ENCODE measurements at regions not wholly inside any gene's neighbourhood (a gene's known extent, or its start where the extent isn't known, plus 50 kb on each side); places are given as distances from the start of the nearest gene placed in this dataset.

- 51% methylated on average over 6 of the region's 9 CpGs for WGBS (ENCODE audit: low lambda C conversion rate)
- no peak overlapping the region for H3K9ac ChIP-seq
- H3K4me2 ChIP-seq: no peak overlapping the region
- peaks cover 17% of the 10 kb centered on the region; the same call in 1 of the 2 replicates for H3K27me3 ChIP-seq (ENCODE audit: insufficient read depth)
- no peaks in the 10 kb centered on the region; a peak in 1 of 4 replicates for H3K4me1 ChIP-seq (ENCODE audit: control insufficient read depth in 1 of 2, insufficient read depth in 2 of 2, low read depth in 1 of 2, low read length in 1 of 2)
- H3K4me3 ChIP-seq (ENCODE audit: low read depth in 2 of 2, low read length in 1 of 2): no peak overlapping the region
- H3F3A ChIP-seq (replicated peaks; ENCODE audit: insufficient read depth): no peaks in the 10 kb centered on the region
- H3K9me3 ChIP-seq: no peaks in the 10 kb centered on the region
- no peak overlapping the region for H2AFZ ChIP-seq (ENCODE audit: low read depth)
- H3K9me2 ChIP-seq: no peaks in the 10 kb centered on the region
- no peak for TF ChIP-seq EP300 (IDR thresholded peaks at IDR 0.05; ENCODE audit: borderline replicate concordance in 1 of 2, low read depth in 1 of 2, low read length in 1 of 2)
- no peak for TF ChIP-seq RCOR1 (IDR thresholded peaks at IDR 0.05; ENCODE audit: low read length)
- TF ChIP-seq FOSL2 (IDR thresholded peaks at IDR 0.05; ENCODE audit: borderline replicate concordance, low read depth): no peak
- no peak for TF ChIP-seq MEF2A (IDR thresholded peaks at IDR 0.05; ENCODE audit: borderline replicate concordance, low read depth)
- no peak for TF ChIP-seq MAX (IDR thresholded peaks at IDR 0.05; ENCODE audit: low read depth)
- TF ChIP-seq TEAD4 (IDR thresholded peaks at IDR 0.05; ENCODE audit: borderline replicate concordance, insufficient read depth): no peak
- no peak for TF ChIP-seq EZH2phosphoT487 (IDR thresholded peaks at IDR 0.05; ENCODE audit: borderline replicate concordance, low read depth)
- TF ChIP-seq JUND (IDR thresholded peaks at IDR 0.05): no peak
- no peak for TF ChIP-seq SIN3A (IDR thresholded peaks at IDR 0.05; ENCODE audit: borderline replicate concordance, low read depth, low read length)
- no peaks in the 10 kb centered on the region for H3K79me2 ChIP-seq (ENCODE audit: insufficient read depth)
- no peak overlapping the region for H3K27ac ChIP-seq (ENCODE audit: low read depth in 2 of 2, low read length in 1 of 2)
- H3K36me3 ChIP-seq (replicated peaks in 1 of 2; ENCODE audit: control insufficient read depth in 1 of 2, insufficient read depth in 2 of 2, low read length in 1 of 2): no peaks in the 10 kb centered on the region
- POLR2A ChIA-PET: no interaction called here
- DNase-seq: no peak
- CTCF ChIA-PET: interaction anchor here (0.9 to 2.9 kb wide), 3 partner anchors 13 to 126 kb away, joined by 3 to 11 read pairs (median 3); no protein-coding TSS in a partner anchor
- H4K20me1 ChIP-seq (ENCODE audit: insufficient read depth): no peaks in the 10 kb centered on the region
Measured at GRCh38 chr10:71052076-71052660, 160.2 kb upstream of the UNC5B start.

- Histone ChIP-seq H2AFZ (ENCODE audit: low read depth) (no peak overlapping the region), H3K27me3 (ENCODE audit: insufficient read depth) (peaks cover 11% of the 10 kb centered on the region; the same call in 1 of the 2 replicates), H3K9me3 (no peaks in the 10 kb centered on the region), H4K20me1 (ENCODE audit: insufficient read depth) (no peaks in the 10 kb centered on the region), H3K9ac (no peak overlapping the region), H3K4me3 (ENCODE audit: low read depth in 2 of 2, low read length in 1 of 2) (no peak overlapping the region), H3K4me2 (no peak overlapping the region), H3K9me2 (no peaks in the 10 kb centered on the region), H3K4me1 (ENCODE audit: control insufficient read depth in 1 of 2, insufficient read depth in 2 of 2, low read depth in 1 of 2, low read length in 1 of 2) (no peaks in the 10 kb centered on the region; a peak in 1 of 4 replicates), H3K36me3 (replicated peaks in 1 of 2; ENCODE audit: control insufficient read depth in 1 of 2, insufficient read depth in 2 of 2, low read length in 1 of 2) (no peaks in the 10 kb centered on the region), H3F3A (replicated peaks; ENCODE audit: insufficient read depth) (no peaks in the 10 kb centered on the region), H3K27ac (ENCODE audit: low read depth in 2 of 2, low read length in 1 of 2) (no peak overlapping the region), H3K79me2 (ENCODE audit: insufficient read depth) (no peaks in the 10 kb centered on the region)
- 55% methylated on average over 2 of the region's 4 CpGs for WGBS (ENCODE audit: low lambda C conversion rate)
- DNase-seq: no peak
- ChIA-PET POLR2A (no interaction called here), CTCF (interaction anchor here (0.9 to 2.9 kb wide), 4 partner anchors 42 to 233 kb away, joined by 3 to 11 read pairs (median 3); no protein-coding TSS in a partner anchor)
- TF ChIP-seq NFIC (IDR thresholded peaks at IDR 0.05; ENCODE audit: borderline replicate concordance) (no peak), MEF2A (IDR thresholded peaks at IDR 0.05; ENCODE audit: borderline replicate concordance, low read depth) (no peak), RCOR1 (IDR thresholded peaks at IDR 0.05; ENCODE audit: low read length) (no peak), TCF12 (IDR thresholded peaks at IDR 0.05) (no peak), MAX (IDR thresholded peaks at IDR 0.05; ENCODE audit: low read depth) (no peak), NRF1 (IDR thresholded peaks at IDR 0.05; ENCODE audit: low read depth, low read length) (no peak), CHD2 (IDR thresholded peaks at IDR 0.05; ENCODE audit: low read length, partially characterized antibody) (no peak), RXRA (IDR thresholded peaks at IDR 0.05; ENCODE audit: borderline replicate concordance, low read depth) (no peak), CTCF (IDR thresholded peaks at IDR 0.05) (no peak), REST (IDR thresholded peaks at IDR 0.05; ENCODE audit: low read depth, low read length) (no peak), POLR2AphosphoS5 (IDR thresholded peaks at IDR 0.05; ENCODE audit: low read depth, low read length) (no peak), JUND (IDR thresholded peaks at IDR 0.05) (no peak), EZH2phosphoT487 (IDR thresholded peaks at IDR 0.05; ENCODE audit: borderline replicate concordance, low read depth) (no peak)
- TF ChIP-seq, protein P1, sequence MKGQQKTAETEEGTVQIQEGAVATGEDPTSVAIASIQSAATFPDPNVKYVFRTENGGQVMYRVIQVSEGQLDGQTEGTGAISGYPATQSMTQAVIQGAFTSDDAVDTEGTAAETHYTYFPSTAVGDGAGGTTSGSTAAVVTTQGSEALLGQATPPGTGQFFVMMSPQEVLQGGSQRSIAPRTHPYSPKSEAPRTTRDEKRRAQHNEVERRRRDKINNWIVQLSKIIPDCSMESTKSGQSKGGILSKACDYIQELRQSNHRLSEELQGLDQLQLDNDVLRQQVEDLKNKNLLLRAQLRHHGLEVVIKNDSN (IDR thresholded peaks at IDR 0.05; ENCODE audit: borderline replicate concordance, low read depth): no peak
- TF ChIP-seq, protein P2, sequence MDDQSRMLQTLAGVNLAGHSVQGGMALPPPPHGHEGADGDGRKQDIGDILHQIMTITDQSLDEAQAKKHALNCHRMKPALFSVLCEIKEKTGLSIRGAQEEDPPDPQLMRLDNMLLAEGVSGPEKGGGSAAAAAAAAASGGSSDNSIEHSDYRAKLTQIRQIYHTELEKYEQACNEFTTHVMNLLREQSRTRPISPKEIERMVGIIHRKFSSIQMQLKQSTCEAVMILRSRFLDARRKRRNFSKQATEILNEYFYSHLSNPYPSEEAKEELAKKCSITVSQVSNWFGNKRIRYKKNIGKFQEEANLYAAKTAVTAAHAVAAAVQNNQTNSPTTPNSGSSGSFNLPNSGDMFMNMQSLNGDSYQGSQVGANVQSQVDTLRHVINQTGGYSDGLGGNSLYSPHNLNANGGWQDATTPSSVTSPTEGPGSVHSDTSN (IDR thresholded peaks at IDR 0.05): no peak
Measured at GRCh38 chr10:71052708-71053107, 159.7 kb upstream of the UNC5B start.
